PC-3 (cell line): ENCODE measurements at regions not wholly inside any gene's neighbourhood (a gene's known extent, or its start where the extent isn't known, plus 50 kb on each side); places are given as distances from the start of the nearest gene placed in this dataset.

Experiments used
- ATAC-seq: fragments of 200-7000 bp; cut with Tn5 transposase; 2 replicates; pipeline ENCODE4 v1.9.1; 2020; ENCODE audit warnings: mild to moderate bottlenecking, moderate library complexity
- BruUV-seq: library from RNA; stranded (reverse); fragments of 400-500 nt; replicated peaks from 2 replicates; lab custom pipeline; 2021; lab: Mats Ljungman, UMichigan
- CTCF ChIA-PET: fragments of 300-600 bp; sonication (Branson Sonifier 250); formaldehyde crosslinking; loops from one replicate; lab custom pipeline; 2022; ENCODE audit warnings: antibody characterized with exemption; lab: Charles Lee
- POLR2A ChIA-PET: fragments of 300-600 bp; sonication (Branson Sonifier 250); formaldehyde crosslinking; loops from one replicate; lab custom pipeline; 2022; ENCODE audit warnings: antibody characterized with exemption; ENCODE audit not compliant: unreplicated experiment; lab: Charles Lee
- DNase-seq: peaks from one replicate; pipeline ENCODE4 v3.0.0-alpha.2; 2015
- H2AFZ ChIP-seq: fragments of 300-600 bp; sonication (generic); 2 replicates; pipeline ENCODE4 v1.6.0; 2016; ENCODE audit warnings: antibody characterized with exemption, low read length
- H3F3A ChIP-seq: fragments of 300-600 bp; sonication (generic); one replicate; pipeline ENCODE4 v1.6.0; 2017; ENCODE audit warnings: antibody characterized with exemption, low read length, control low read depth, mild to moderate bottlenecking; ENCODE audit not compliant: unreplicated experiment
- H3K27ac ChIP-seq: fragments of 300-600 bp; sonication (generic); 2 replicates; pipeline ENCODE4 v1.5.1; 2016; ENCODE audit warnings: mild to moderate bottlenecking, low read length
- H3K27me3 ChIP-seq: fragments of 300-600 bp; sonication (generic); 2 replicates; pipeline ENCODE4 v1.6.1; 2016; ENCODE audit warnings: low read length, mixed read lengths
- H3K36me3 ChIP-seq: fragments of 300-600 bp; sonication (generic); 2 replicates; pipeline ENCODE4 v1.6.1; 2016; ENCODE audit warnings: low read depth, mixed run types, low read length, mixed read lengths
- H3K4me1 ChIP-seq: fragments of 300-600 bp; sonication (generic); 2 replicates; pipeline ENCODE4 v1.5.1; 2016; ENCODE audit warnings: low read length; ENCODE audit not compliant: insufficient read depth
- H3K4me2 ChIP-seq: fragments of 300-600 bp; sonication (generic); 2 replicates; pipeline ENCODE4 v1.6.0; 2016; ENCODE audit warnings: low read length
- H3K4me3 ChIP-seq: fragments of 300-600 bp; sonication (generic); 2 replicates; pipeline ENCODE4 v1.5.1; 2016; ENCODE audit warnings: mild to moderate bottlenecking, low read length, mixed read lengths
- H3K79me2 ChIP-seq: fragments of 300-600 bp; sonication (generic); 2 replicates; pipeline ENCODE4 v1.6.1; 2017; ENCODE audit warnings: low read length, mixed read lengths
- H3K9ac ChIP-seq: fragments of 300-600 bp; sonication (generic); 2 replicates; pipeline ENCODE4 v1.6.0; 2016; ENCODE audit warnings: mild to moderate bottlenecking, low read length
- H3K9me2 ChIP-seq: fragments of 300-600 bp; sonication (generic); replicated peaks from 2 replicates; pipeline ENCODE4 v1.6.1; 2016; ENCODE audit warnings: mixed run types, low read length, mixed read lengths
- H3K9me3 ChIP-seq: fragments of 300-600 bp; sonication (generic); 2 replicates; pipeline ENCODE4 v1.6.1; 2016; ENCODE audit warnings: low read length, mixed read lengths
- H4K20me1 ChIP-seq: fragments of 300-600 bp; sonication (generic); 2 replicates; pipeline ENCODE4 v1.6.1; 2016; ENCODE audit warnings: low read length, mixed read lengths
- CTCF ChIP-seq: fragments of 300-600 bp; sonication (generic); conservative IDR thresholded peaks from 2 replicates; pipeline ENCODE4 v1.5.1; 2017; ENCODE audit warnings: antibody characterized with exemption, low read depth, mild to moderate bottlenecking, low read length
- EZH2 ChIP-seq: fragments of 300-600 bp; sonication (generic); IDR thresholded peaks from one replicate; pipeline ENCODE4 v1.6.1; 2017; ENCODE audit warnings: antibody characterized with exemption, mild to moderate bottlenecking, low read length; ENCODE audit not compliant: unreplicated experiment
- EZH2phosphoT487 ChIP-seq: fragments of 300-600 bp; sonication (generic); IDR thresholded peaks from 2 replicates; pipeline ENCODE4 v1.6.1; 2018; ENCODE audit warnings: mild to moderate bottlenecking, antibody characterized with exemption, low read length, borderline replicate concordance
- intact Hi-C: fragments of 100-400 bp; cut with micrococcal nuclease; formaldehyde crosslinking; loops from 2 replicates; pipeline ENCODE4 v1.9.0; 2023

- Histone ChIP-seq H3K36me3 (no peaks in the 10 kb centered on the region), H3F3A (no peaks in the 10 kb centered on the region), H3K4me1 (no peaks in the 10 kb centered on the region), H3K27me3 (no peaks in the 10 kb centered on the region), H3K27ac (no peak overlapping the region), H3K79me2 (no peaks in the 10 kb centered on the region), H3K9me3 (no peaks in the 10 kb centered on the region), H3K4me2 (no peak overlapping the region), H2AFZ (no peak overlapping the region), H4K20me1 (no peaks in the 10 kb centered on the region), H3K9ac (no peak overlapping the region), H3K4me3 (no peak overlapping the region), H3K9me2 (no peaks in the 10 kb centered on the region)
- no TSS peak for BruUV-seq
- intact Hi-C loops = no loop called here
- POLR2A ChIA-PET = no interaction called here
- CTCF ChIA-PET = no interaction called here
- DNase-seq (no peak), ATAC-seq (no peak)
- TF ChIP-seq CTCF (no peak), EZH2 (no peak), EZH2phosphoT487 (no peak)
Measured at GRCh38 chr10:113285305-113285704, 267.5 kb upstream of the HABP2 start.

- TF ChIP-seq EZH2 = no peak
- no peak for TF ChIP-seq CTCF
- no peak for TF ChIP-seq EZH2phosphoT487
- POLR2A ChIA-PET = no interaction called here
- DNase-seq (no peak), ATAC-seq (no peak)
- Histone ChIP-seq H4K20me1 (no peaks in the 10 kb centered on the region), H3F3A (no peaks in the 10 kb centered on the region), H3K79me2 (no peaks in the 10 kb centered on the region), H3K4me1 (no peaks in the 10 kb centered on the region), H2AFZ (no peak overlapping the region), H3K36me3 (no peaks in the 10 kb centered on the region), H3K9me3 (no peaks in the 10 kb centered on the region), H3K4me3 (no peak overlapping the region), H3K9me2 (no peaks in the 10 kb centered on the region), H3K9ac (no peak overlapping the region), H3K4me2 (no peak overlapping the region), H3K27me3 (no peaks in the 10 kb centered on the region), H3K27ac (no peak overlapping the region)
- intact Hi-C loops = no loop called here
- no TSS peak for BruUV-seq
- CTCF ChIA-PET = no interaction called here
Measured at GRCh38 chr10:113287592-113287991, 265.3 kb upstream of the HABP2 start.

- no peak for DNase-seq
- POLR2A ChIA-PET = no interaction called here
Measured at GRCh38 chr10:113290137-113290536, 262.7 kb upstream of the HABP2 start.

More at GRCh38 chr10:113290137-113290536, 262.7 kb upstream of the HABP2 start:
- TF ChIP-seq EZH2 (no peak), CTCF (no peak), EZH2phosphoT487 (no peak)
- BruUV-seq = no TSS peak
- H3K79me2 ChIP-seq = no peaks in the 10 kb centered on the region
- H3K36me3 ChIP-seq = no peaks in the 10 kb centered on the region
- H3K4me2 ChIP-seq = no peak overlapping the region
- ATAC-seq = no peak
- intact Hi-C loops = no loop called here
- CTCF ChIA-PET = no interaction called here
- H3K9me3 ChIP-seq = no peaks in the 10 kb centered on the region
- no peak overlapping the region for H2AFZ ChIP-seq
- H3F3A ChIP-seq = no peaks in the 10 kb centered on the region
- H3K27me3 ChIP-seq = no peaks in the 10 kb centered on the region
- H3K4me1 ChIP-seq = no peaks in the 10 kb centered on the region
- no peak overlapping the region for H3K9ac ChIP-seq
- H3K9me2 ChIP-seq = no peaks in the 10 kb centered on the region
- H3K27ac ChIP-seq = no peak overlapping the region
- H4K20me1 ChIP-seq = no peaks in the 10 kb centered on the region
- no peak overlapping the region for H3K4me3 ChIP-seq
